Glutamatergic neuron (in vitro differentiated cells): ENCODE measurements at regions not wholly inside any gene's neighbourhood (a gene's known extent, or its start where the extent isn't known, plus 50 kb on each side); places are given as distances from the start of the nearest gene placed in this dataset.

Experiments used
- DNase-seq: peaks from one replicate; pipeline ENCODE4 v3.0.0; 2022
- H3K27ac Mint-ChIP-seq: one replicate; pipeline ENCODE4 v1.8.0; 2020; ENCODE audit warnings: mild to moderate bottlenecking, mixed read lengths, inconsistent platforms; ENCODE audit not compliant: unreplicated experiment
- H3K27me3 Mint-ChIP-seq: one replicate; pipeline ENCODE4 v1.8.0; 2020; ENCODE audit warnings: mild to moderate bottlenecking, moderate library complexity, mixed read lengths, inconsistent platforms; ENCODE audit not compliant: unreplicated experiment
- H3K36me3 Mint-ChIP-seq: one replicate; pipeline ENCODE4 v1.8.0; 2020; ENCODE audit warnings: mild to moderate bottlenecking, mixed read lengths, inconsistent platforms; ENCODE audit not compliant: unreplicated experiment
- H3K4me1 Mint-ChIP-seq: one replicate; pipeline ENCODE4 v1.8.0; 2020; ENCODE audit warnings: mild to moderate bottlenecking, low read depth, mixed read lengths, inconsistent platforms; ENCODE audit not compliant: unreplicated experiment
- H3K4me3 Mint-ChIP-seq: one replicate; pipeline ENCODE4 v1.8.0; 2020; ENCODE audit warnings: mild to moderate bottlenecking, mixed read lengths, inconsistent platforms; ENCODE audit not compliant: unreplicated experiment
- H3K9me3 Mint-ChIP-seq: one replicate; pipeline ENCODE4 v1.8.0; 2020; ENCODE audit warnings: mild to moderate bottlenecking, moderate library complexity, mixed read lengths, inconsistent platforms; ENCODE audit not compliant: unreplicated experiment
- TF ChIP-seq, protein P1 (sequence below): fragments of 200-600 bp; sonication (generic); IDR thresholded peaks from one replicate; pipeline ENCODE4 v1.5.0; 2021; ENCODE audit not compliant: partially characterized antibody, unreplicated experiment

DNA sequence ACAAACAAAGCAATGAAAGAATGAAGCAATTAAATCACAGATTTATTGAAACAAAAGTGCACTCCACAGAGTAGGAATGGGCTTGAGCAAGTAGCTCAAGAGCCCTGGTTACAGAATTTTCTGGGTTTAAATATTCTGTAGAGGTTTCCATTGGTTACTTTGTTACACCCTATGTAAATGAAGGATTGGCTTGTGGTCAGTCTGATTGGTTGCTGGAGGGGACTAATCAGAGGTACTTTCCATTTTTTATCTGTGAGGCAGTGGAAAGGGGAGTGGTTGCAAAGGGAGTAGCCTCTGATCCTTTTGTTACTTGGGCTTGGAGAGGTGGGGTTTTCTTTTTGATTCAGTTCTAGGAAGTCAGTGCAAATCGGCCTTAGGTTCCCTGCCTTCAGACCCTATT, 253.3 kb downstream of the ARL6IP6 start:
- H3K27ac Mint-ChIP-seq, result no peak overlapping the region
- peaks cover 18% of the 10 kb centered on the region for H3K36me3 Mint-ChIP-seq
- TF ChIP-seq, protein P1, sequence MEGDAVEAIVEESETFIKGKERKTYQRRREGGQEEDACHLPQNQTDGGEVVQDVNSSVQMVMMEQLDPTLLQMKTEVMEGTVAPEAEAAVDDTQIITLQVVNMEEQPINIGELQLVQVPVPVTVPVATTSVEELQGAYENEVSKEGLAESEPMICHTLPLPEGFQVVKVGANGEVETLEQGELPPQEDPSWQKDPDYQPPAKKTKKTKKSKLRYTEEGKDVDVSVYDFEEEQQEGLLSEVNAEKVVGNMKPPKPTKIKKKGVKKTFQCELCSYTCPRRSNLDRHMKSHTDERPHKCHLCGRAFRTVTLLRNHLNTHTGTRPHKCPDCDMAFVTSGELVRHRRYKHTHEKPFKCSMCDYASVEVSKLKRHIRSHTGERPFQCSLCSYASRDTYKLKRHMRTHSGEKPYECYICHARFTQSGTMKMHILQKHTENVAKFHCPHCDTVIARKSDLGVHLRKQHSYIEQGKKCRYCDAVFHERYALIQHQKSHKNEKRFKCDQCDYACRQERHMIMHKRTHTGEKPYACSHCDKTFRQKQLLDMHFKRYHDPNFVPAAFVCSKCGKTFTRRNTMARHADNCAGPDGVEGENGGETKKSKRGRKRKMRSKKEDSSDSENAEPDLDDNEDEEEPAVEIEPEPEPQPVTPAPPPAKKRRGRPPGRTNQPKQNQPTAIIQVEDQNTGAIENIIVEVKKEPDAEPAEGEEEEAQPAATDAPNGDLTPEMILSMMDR, result no peak
- no peaks in the 10 kb centered on the region for H3K27me3 Mint-ChIP-seq
- peaks cover 8% of the 10 kb centered on the region for H3K9me3 Mint-ChIP-seq
- no peak for DNase-seq
- no peaks in the 10 kb centered on the region for H3K4me1 Mint-ChIP-seq
- no peak overlapping the region for H3K4me3 Mint-ChIP-seq

DNA sequence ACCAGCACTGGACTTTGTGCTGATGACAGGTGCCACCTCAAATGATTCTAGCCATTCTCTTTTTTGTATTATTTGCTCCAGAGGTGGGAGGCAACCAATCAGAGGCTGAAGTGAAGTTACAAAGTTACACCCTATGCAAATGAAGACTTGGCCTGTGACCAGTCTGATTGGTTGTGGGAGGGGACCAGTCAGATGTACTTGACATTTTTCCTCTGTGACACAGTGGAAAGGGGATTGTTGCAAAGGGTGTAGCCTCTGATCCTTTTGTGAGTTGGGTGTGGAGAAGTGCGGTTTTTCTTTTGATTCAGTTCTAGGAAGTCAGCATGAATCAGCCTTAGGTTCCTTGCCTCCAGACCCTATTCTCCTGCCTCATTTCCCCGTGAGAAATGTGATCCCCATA, 244.0 kb downstream of the ARL6IP6 start:
- H3K27me3 Mint-ChIP-seq, result no peaks in the 10 kb centered on the region
- no peaks in the 10 kb centered on the region for H3K4me1 Mint-ChIP-seq
- no peaks in the 10 kb centered on the region for H3K36me3 Mint-ChIP-seq
- TF ChIP-seq, protein P1, result no peak
- no peak overlapping the region for H3K4me3 Mint-ChIP-seq
- DNase-seq, result no peak
- H3K9me3 Mint-ChIP-seq, result no peaks in the 10 kb centered on the region
- H3K27ac Mint-ChIP-seq, result no peak overlapping the region

DNA sequence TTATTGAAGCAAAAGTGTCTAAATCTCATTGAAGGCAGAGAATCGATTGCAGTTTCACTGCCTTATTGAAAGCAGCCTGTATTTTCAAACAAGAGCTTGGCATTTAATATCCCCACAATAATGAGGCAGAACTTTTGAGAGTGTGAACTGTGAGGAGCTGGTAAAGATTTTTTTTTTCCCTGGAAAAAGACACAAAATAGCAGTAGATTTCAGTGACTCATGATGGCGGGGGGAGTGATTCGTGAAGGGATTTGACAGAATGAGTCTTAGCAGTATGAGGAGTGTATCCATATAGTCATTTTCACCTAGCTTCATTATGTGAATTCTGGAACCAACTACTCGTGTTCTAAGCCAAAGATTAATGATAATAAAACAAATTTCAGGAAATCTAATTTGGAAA, 242.9 kb downstream of the ARL6IP6 start:
- DNase-seq, result no peak
- H3K27me3 Mint-ChIP-seq, result no peaks in the 10 kb centered on the region
- no peak overlapping the region for H3K4me3 Mint-ChIP-seq
- TF ChIP-seq, protein P1, result no peak
- H3K27ac Mint-ChIP-seq, result no peak overlapping the region
- no peaks in the 10 kb centered on the region for H3K9me3 Mint-ChIP-seq
- H3K36me3 Mint-ChIP-seq, result no peaks in the 10 kb centered on the region
- H3K4me1 Mint-ChIP-seq, result no peaks in the 10 kb centered on the region

DNA sequence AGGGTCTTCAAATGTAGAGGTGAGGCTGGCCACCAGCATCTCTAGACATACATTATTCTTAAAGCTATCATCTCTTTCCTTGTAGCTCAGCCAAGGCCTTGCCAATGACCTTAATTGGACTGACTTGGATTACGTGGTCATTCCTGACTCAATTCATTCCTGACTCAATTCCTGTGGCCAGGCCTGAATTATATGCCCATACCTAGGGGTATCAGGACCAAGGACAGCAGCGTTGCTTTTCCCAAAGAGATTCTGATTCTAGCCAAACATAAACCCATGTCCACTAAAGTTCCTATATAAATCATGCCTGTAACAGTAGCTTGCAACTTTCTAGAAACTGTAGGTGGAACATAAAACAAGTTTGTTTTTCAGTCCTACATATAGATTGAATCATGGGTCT, 231.7 kb downstream of the ARL6IP6 start:
- Mint-ChIP-seq H3K4me1 (peaks cover 6% of the 10 kb centered on the region), H3K27me3 (peaks cover 2% of the 10 kb centered on the region), H3K36me3 (no peaks in the 10 kb centered on the region), H3K9me3 (no peaks in the 10 kb centered on the region), H3K27ac (no peak overlapping the region), H3K4me3 (no peak overlapping the region)
- TF ChIP-seq, protein P1, result no peak
- no peak for DNase-seq

DNA sequence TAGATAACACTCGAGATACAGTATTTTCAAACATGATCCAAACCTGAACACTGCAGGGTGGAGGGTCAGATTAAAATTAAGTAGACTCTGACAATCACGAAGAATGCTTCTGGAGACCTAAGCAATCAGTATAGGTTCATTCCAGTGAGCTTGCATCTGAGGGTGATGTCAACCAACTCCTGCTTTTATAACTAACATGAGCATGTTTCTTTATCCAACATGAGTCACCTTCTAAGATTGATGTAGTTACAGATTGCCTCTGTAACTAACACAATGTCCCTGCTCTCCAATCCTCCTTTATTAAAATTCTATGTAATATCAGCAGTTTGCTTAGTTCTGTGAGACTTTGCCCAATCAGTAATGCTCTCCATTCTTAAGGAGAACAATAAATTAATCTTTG, 225.7 kb downstream of the ARL6IP6 start:
- H3K9me3 Mint-ChIP-seq, result no peaks in the 10 kb centered on the region
- no peak overlapping the region for H3K27ac Mint-ChIP-seq
- H3K4me1 Mint-ChIP-seq, result peaks cover 5% of the 10 kb centered on the region
- no peak overlapping the region for H3K4me3 Mint-ChIP-seq
- TF ChIP-seq, protein P1, result no peak
- no peak for DNase-seq
- H3K36me3 Mint-ChIP-seq, result no peaks in the 10 kb centered on the region
- no peaks in the 10 kb centered on the region for H3K27me3 Mint-ChIP-seq
